ENCODE measurements at regions not wholly inside any gene's neighbourhood (a gene's known extent, or its start where the extent isn't known, plus 50 kb on each side); places are given as distances from the start of the nearest gene placed in this dataset.

GRCh38 chr13:62333466-62333865 is 917.8 kb upstream of the PCDH20 start:
- in situ Hi-C loops (cut with HindIII; ENCODE audit: extremely low pct_ligation_motif_present, low pct_unique_long_range_greater_than_20kb) = no loop called here
- Histone ChIP-seq H3K9ac (ENCODE audit: insufficient read depth, low read depth, low read length) (no peak overlapping the region), H3K27ac (ENCODE audit: extremely low read length, insufficient read depth, low read length) (no peak overlapping the region), H3K27me3 (ENCODE audit: control insufficient read depth in 1 of 2, insufficient read depth in 2 of 2, low read length in 2 of 2) (no peaks in the 10 kb centered on the region), H3K4me1 (ENCODE audit: insufficient read depth, low read length) (no peaks in the 10 kb centered on the region), H3K9me3 (ENCODE audit: low read length) (no peaks in the 10 kb centered on the region), H3K4me3 (replicated peaks in 1 of 3; ENCODE audit: insufficient read depth in 1 of 3, low read depth in 2 of 3, low read length in 3 of 3) (no peak overlapping the region), H3K79me2 (ENCODE audit: insufficient read depth, low read length) (no peaks in the 10 kb centered on the region), H2AFZ (ENCODE audit: low read length) (no peak overlapping the region), H3K4me2 (ENCODE audit: low read depth, low read length) (no peak overlapping the region), H4K20me1 (ENCODE audit: insufficient read depth, low read length) (no peaks in the 10 kb centered on the region), H3K36me3 (replicated peaks in 1 of 2; ENCODE audit: control insufficient read depth in 1 of 2, insufficient read depth in 2 of 2, low read length in 2 of 2) (no peaks in the 10 kb centered on the region)
- ChIA-PET CTCF (ENCODE audit: low intra/inter-chr PET ratio, low total read pairs) (no interaction called here), POLR2A (no interaction called here)
- BruUV-seq (replicated peaks) = no TSS peak
- FAIRE-seq = no peak
- intact Hi-C loops (cut with micrococcal nuclease; ENCODE audit: unreplicated experiment) = no loop called here
- TF ChIP-seq ZNF281 (CRISPR knock-in tag; IDR thresholded peaks at IDR 0.05; ENCODE audit: borderline replicate concordance) (no peak), ZBTB34 (CRISPR knock-in tag; IDR thresholded peaks at IDR 0.05) (no peak), GZF1 (CRISPR knock-in tag; IDR thresholded peaks at IDR 0.05) (no peak), TRIM22 (IDR thresholded peaks at IDR 0.05) (no peak), PHF21A (CRISPR knock-in tag; IDR thresholded peaks at IDR 0.05) (no peak), ZFY (CRISPR knock-in tag; IDR thresholded peaks at IDR 0.05) (no peak), CREBL2 (CRISPR knock-in tag; IDR thresholded peaks at IDR 0.05; ENCODE audit: borderline replicate concordance) (no peak)
- no peak for ATAC-seq
- 64% methylated on average over 15 of the region's 15 CpGs for WGBS (ENCODE audit: low lambda C conversion rate)
- no peak for DNase-seq (ENCODE audit: low spot score)
